Mammary epithelial cell (primary cell): ENCODE measurements at regions not wholly inside any gene's neighbourhood (a gene's known extent, or its start where the extent isn't known, plus 50 kb on each side); places are given as distances from the start of the nearest gene placed in this dataset.

Experiments
- CTCF ChIP-seq, 2 donors: IDR thresholded peaks in 1 of 2; conservative IDR thresholded peaks in 1 of 2; 2 replicates each; pipeline ENCODE4 v1.5.1; 2011 to 2012; ENCODE audit warnings: inconsistent platforms in 2 of 2, low read length in 2 of 2, mild to moderate bottlenecking in 2 of 2, control low read depth in 1 of 2, low read depth in 1 of 2; ENCODE audit not compliant: insufficient read depth in 1 of 2; ENCODE audit errors: extremely low read depth in 1 of 2
- EZH2 ChIP-seq: IDR thresholded peaks from 2 replicates; pipeline ENCODE4 v1.6.1; 2012; ENCODE audit warnings: low read length, inconsistent platforms, borderline replicate concordance

GRCh38 chr11:7196396-7197146 lies 55.1 kb upstream of the SYT9 start:
- TF ChIP-seq CTCF (conservative IDR thresholded peaks at IDR 0.05 in 1 of 2, IDR thresholded peaks at IDR 0.05 in 1 of 2; ENCODE audit: extremely low read depth in 1 of 2, insufficient read depth in 1 of 2, low read depth in 1 of 2, low read length in 2 of 2) (no peak), EZH2 (no peak)
